IMR-90 (cell line): ENCODE measurements at regions not wholly inside any gene's neighbourhood (a gene's known extent, or its start where the extent isn't known, plus 50 kb on each side); places are given as distances from the start of the nearest gene placed in this dataset.
A peak's percentile ranks its signal among the peaks of the same experiment; 100 is the strongest.

Experiments used
- ATAC-seq: fragments of 200-7000 bp; cut with Tn5 transposase; 2 replicates; pipeline ENCODE4 v1.9.1; 2020; ENCODE audit warnings: low read depth, mild to moderate bottlenecking, moderate library complexity
- BruUV-seq: library from RNA; stranded (reverse); fragments of 400-500 nt; replicated peaks from 2 replicates; lab custom pipeline; 2021; lab: Mats Ljungman, UMichigan
- CTCF ChIA-PET: fragments of 300-600 bp; formaldehyde crosslinking; extraction: SDS; loops from one replicate; lab custom pipeline; 2021; ENCODE audit warnings: antibody characterized with exemption; lab: Yijun Ruan, JAX
- POLR2A ChIA-PET: fragments of 300-600 bp; sonication (Branson Sonifier 250); formaldehyde crosslinking; loops from one replicate; lab custom pipeline; 2022; ENCODE audit warnings: antibody characterized with exemption; ENCODE audit not compliant: unreplicated experiment; lab: Charles Lee
- DNase-seq: peaks from one replicate; pipeline ENCODE4 v3.0.0; 2013
- H2AFZ ChIP-seq: replicated peaks from 2 replicates; pipeline ENCODE3; 2013; ENCODE audit warnings: low read length, mild to moderate bottlenecking; ENCODE audit not compliant: poor library complexity
- H2AK5ac ChIP-seq: 2 replicates; pipeline ENCODE4 v1.6.1; 2013; ENCODE audit warnings: low read depth, low read length, inconsistent platforms
- H2AK9ac ChIP-seq: replicated peaks from 2 replicates; pipeline ENCODE3; 2013; ENCODE audit warnings: mild to moderate bottlenecking, low read depth, low read length, moderate library complexity; ENCODE audit not compliant: poor library complexity
- H2BK120ac ChIP-seq: 2 replicates; pipeline ENCODE4 v1.6.1; 2013; ENCODE audit warnings: low read depth, low read length, inconsistent platforms
- H2BK15ac ChIP-seq: 3 replicates; pipeline ENCODE4 v1.6.1; 2013; ENCODE audit warnings: low read depth, low read length, inconsistent platforms
- H2BK20ac ChIP-seq: 2 replicates; pipeline ENCODE4 v1.6.1; 2013; ENCODE audit warnings: low read depth, mild to moderate bottlenecking, inconsistent platforms, low read length, moderate library complexity
- H2BK5ac ChIP-seq: 2 replicates; pipeline ENCODE4 v1.6.1; 2013; ENCODE audit warnings: mild to moderate bottlenecking, low read depth, low read length, inconsistent platforms; ENCODE audit not compliant: poor library complexity, severe bottlenecking
- H3K14ac ChIP-seq: replicated peaks from 2 replicates; pipeline ENCODE4 v1.6.1; 2013; ENCODE audit warnings: low read depth, low read length, inconsistent platforms
- H3K18ac ChIP-seq: 2 replicates; pipeline ENCODE4 v1.6.1; 2013; ENCODE audit warnings: low read depth, low read length, control low read depth
- H3K23ac ChIP-seq: 2 replicates; pipeline ENCODE4 v1.6.1; 2013; ENCODE audit warnings: low read depth, low read length, inconsistent platforms
- H3K27ac ChIP-seq: 2 replicates; pipeline ENCODE4 v1.5.1; 2013; ENCODE audit warnings: mild to moderate bottlenecking, control low read depth, low read length; ENCODE audit not compliant: insufficient read depth
- H3K27me3 ChIP-seq: 2 replicates; pipeline ENCODE4 v1.6.1; 2013; ENCODE audit warnings: low read length; ENCODE audit not compliant: control insufficient read depth, insufficient read depth
- H3K36me3 ChIP-seq: 2 replicates; pipeline ENCODE4 v1.6.1; 2013; ENCODE audit warnings: low read length, mixed read lengths; ENCODE audit not compliant: control insufficient read depth, insufficient read depth
- H3K4ac ChIP-seq: 2 replicates; pipeline ENCODE4 v1.6.1; 2013; ENCODE audit warnings: low read depth, low read length, inconsistent platforms
- H3K4me1 ChIP-seq: 2 replicates; pipeline ENCODE4 v1.6.1; 2013; ENCODE audit warnings: low read length, mixed read lengths; ENCODE audit not compliant: control insufficient read depth, insufficient read depth
- H3K4me2 ChIP-seq: 2 replicates; pipeline ENCODE4 v1.6.1; 2013; ENCODE audit warnings: low read depth, mild to moderate bottlenecking, control low read depth, low read length, moderate library complexity
- H3K4me3 ChIP-seq: 2 replicates; pipeline ENCODE4 v1.5.1; 2013; ENCODE audit warnings: low read depth, mild to moderate bottlenecking, control low read depth, low read length, moderate library complexity; ENCODE audit not compliant: insufficient read depth
- H3K56ac ChIP-seq: 2 replicates; pipeline ENCODE4 v1.6.1; 2013; ENCODE audit warnings: low read length, inconsistent platforms; ENCODE audit not compliant: insufficient read depth; ENCODE audit errors: extremely low read depth
- H3K79me1 ChIP-seq, 2 experiments: 2 replicates each; pipeline ENCODE4 v1.6.1; 2013; ENCODE audit warnings: low read length in 2 of 2, inconsistent platforms in 1 of 2, low read depth in 1 of 2
- H3K9ac ChIP-seq: 2 replicates; pipeline ENCODE4 v1.6.1; 2013; ENCODE audit warnings: low read depth, low read length, control low read depth
- H3K9me1 ChIP-seq: 2 replicates; pipeline ENCODE4 v1.6.1; 2013; ENCODE audit warnings: low read length, inconsistent platforms; ENCODE audit not compliant: insufficient read depth
- H3K9me3 ChIP-seq: 2 replicates; pipeline ENCODE4 v1.6.1; 2013; ENCODE audit warnings: low read length; ENCODE audit not compliant: control insufficient read depth, insufficient read depth
- H4K20me1 ChIP-seq: 2 replicates; pipeline ENCODE4 v1.6.1; 2013; ENCODE audit warnings: low read length, inconsistent platforms; ENCODE audit not compliant: insufficient read depth
- H4K5ac ChIP-seq: 2 replicates; pipeline ENCODE4 v1.6.1; 2013; ENCODE audit warnings: mild to moderate bottlenecking, low read depth, low read length, control low read depth
- H4K8ac ChIP-seq, 2 experiments: 2 replicates each; pipeline ENCODE4 v1.6.1; 2013; ENCODE audit warnings: low read depth in 2 of 2, low read length in 2 of 2, control low read depth in 1 of 2, inconsistent platforms in 1 of 2
- H4K91ac ChIP-seq: 2 replicates; pipeline ENCODE4 v1.6.1; 2013; ENCODE audit warnings: low read depth, low read length, inconsistent platforms; ENCODE audit not compliant: insufficient read depth
- FOS ChIP-seq: fragments of 150-350 bp; IDR thresholded peaks from 2 replicates; pipeline ENCODE4 v1.6.1; 2016; ENCODE audit warnings: low read depth, low read length
- RAD21 ChIP-seq: IDR thresholded peaks from 2 replicates; pipeline ENCODE4 v1.6.1; 2012; ENCODE audit warnings: low read length, improper control_type of control experiment
- SMC3 ChIP-seq: fragments of 150-350 bp; IDR thresholded peaks from 2 replicates; pipeline ENCODE4 v1.6.1; 2016; ENCODE audit warnings: low read depth, mild to moderate bottlenecking, antibody characterized with exemption, low read length, moderate library complexity
- WGBS, 2 experiments: methylation state at CpG; one replicate each; pipeline versions ENCODE4 v1.1.5 to v1.1.7; 2013; ENCODE audit warnings: missing lambda C conversion rate in 2 of 2; ENCODE audit not compliant: insufficient read length in 1 of 2; ENCODE audit errors: extremely low coverage in 2 of 2; 5-methylcytosine and 5-hydroxymethylcytosine counted together
- dilution Hi-C: fragments of 300-500 bp; cut with HindIII; formaldehyde crosslinking; loops from one replicate; pipeline ENCODE4 v1.14.3; 2018; ENCODE audit warnings: low sequenced_read_pairs; ENCODE audit not compliant: unreplicated experiment
- in situ Hi-C: fragments of 300-500 bp; cut with MboI; formaldehyde crosslinking; loops from 3 replicates; pipeline ENCODE4 v1.14.3; 2019; ENCODE audit warnings: low sequenced_read_pairs, inconsistent platforms, mixed read lengths
- intact Hi-C: fragments of 100-400 bp; cut with micrococcal nuclease; formaldehyde crosslinking; loops from 2 replicates; pipeline ENCODE4 v1.10.0; 2022
- TF ChIP-seq, protein P1 (sequence below): conservative IDR thresholded peaks from 2 replicates; pipeline ENCODE4 v1.5.1; 2012; ENCODE audit warnings: mild to moderate bottlenecking, low read depth, low read length, improper control_type of control experiment

DNA sequence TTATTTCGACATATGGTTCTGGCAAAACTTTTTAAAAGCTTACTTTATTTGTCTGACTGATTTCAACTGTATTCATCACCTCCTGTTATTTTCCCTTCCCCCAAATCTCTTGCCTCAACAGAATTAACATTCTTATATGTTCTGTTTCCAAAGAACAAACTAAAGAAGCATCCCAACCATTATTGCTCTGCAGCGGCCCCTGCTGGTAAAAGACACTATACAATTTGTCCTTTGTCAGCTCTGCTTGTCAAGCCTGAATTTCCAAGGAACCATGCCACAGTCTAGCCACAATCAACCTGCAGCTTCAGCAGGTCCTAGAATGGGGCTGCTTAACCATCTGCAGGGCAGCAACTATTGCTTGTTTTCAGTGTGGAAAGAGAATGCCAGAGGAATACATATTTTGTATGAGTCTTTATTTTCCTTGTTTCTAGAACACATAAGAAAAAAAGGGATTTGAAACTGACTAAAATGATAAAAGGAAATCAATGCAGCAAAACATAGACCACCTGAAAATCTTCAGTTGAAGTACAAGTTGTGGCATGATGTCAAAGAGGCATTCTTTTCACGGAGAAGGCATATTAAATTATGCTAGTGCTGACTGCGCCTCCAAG is 845.3 kb downstream of the DIAPH3 start:
- H3K27me3 ChIP-seq: no peaks in the 10 kb centered on the region
- no peak overlapping the region for H4K8ac ChIP-seq
- no peaks in the 10 kb centered on the region for H3K9me1 ChIP-seq
- no peaks in the 10 kb centered on the region for H3K4me1 ChIP-seq
- ChIA-PET POLR2A (no interaction called here), CTCF (interaction anchor here (0.5 to 1.4 kb wide), 5 partner anchors 8 to 1007 kb away, joined by 4 read pairs; no protein-coding TSS in a partner anchor)
- no peak overlapping the region for H3K23ac ChIP-seq
- no peak overlapping the region for H3K9ac ChIP-seq
- no peak overlapping the region for H3K14ac ChIP-seq
- no peak overlapping the region for H3K18ac ChIP-seq
- H3K79me1 ChIP-seq: no peaks in the 10 kb centered on the region
- H3K27ac ChIP-seq: no peak overlapping the region
- no peaks in the 10 kb centered on the region for H4K20me1 ChIP-seq
- H4K91ac ChIP-seq: no peak overlapping the region
- H2BK5ac ChIP-seq: no peak overlapping the region
- TF ChIP-seq FOS (no peak), SMC3 (peak; percentile 67), RAD21 (peak; percentile 67)
- TF ChIP-seq, protein P1, sequence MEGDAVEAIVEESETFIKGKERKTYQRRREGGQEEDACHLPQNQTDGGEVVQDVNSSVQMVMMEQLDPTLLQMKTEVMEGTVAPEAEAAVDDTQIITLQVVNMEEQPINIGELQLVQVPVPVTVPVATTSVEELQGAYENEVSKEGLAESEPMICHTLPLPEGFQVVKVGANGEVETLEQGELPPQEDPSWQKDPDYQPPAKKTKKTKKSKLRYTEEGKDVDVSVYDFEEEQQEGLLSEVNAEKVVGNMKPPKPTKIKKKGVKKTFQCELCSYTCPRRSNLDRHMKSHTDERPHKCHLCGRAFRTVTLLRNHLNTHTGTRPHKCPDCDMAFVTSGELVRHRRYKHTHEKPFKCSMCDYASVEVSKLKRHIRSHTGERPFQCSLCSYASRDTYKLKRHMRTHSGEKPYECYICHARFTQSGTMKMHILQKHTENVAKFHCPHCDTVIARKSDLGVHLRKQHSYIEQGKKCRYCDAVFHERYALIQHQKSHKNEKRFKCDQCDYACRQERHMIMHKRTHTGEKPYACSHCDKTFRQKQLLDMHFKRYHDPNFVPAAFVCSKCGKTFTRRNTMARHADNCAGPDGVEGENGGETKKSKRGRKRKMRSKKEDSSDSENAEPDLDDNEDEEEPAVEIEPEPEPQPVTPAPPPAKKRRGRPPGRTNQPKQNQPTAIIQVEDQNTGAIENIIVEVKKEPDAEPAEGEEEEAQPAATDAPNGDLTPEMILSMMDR: peak; percentile 69
- H3K4me2 ChIP-seq: no peak overlapping the region
- dilution Hi-C loops (no loop called here), in situ Hi-C loops (loop anchor here (25.0 kb wide), 1 partner anchor 1681 kb away; the partner anchor contains the start of gene PCDH17), intact Hi-C loops (loop anchor here (1.0 to 2.0 kb wide), 2 partner anchors 412 to 1693 kb away; no protein-coding TSS in a partner anchor)
- no peak overlapping the region for H2BK120ac ChIP-seq
- 20% methylated on average over 1 of the region's 4 CpGs; no CpG with 5 or more reads in 1 of the 2 experiments for WGBS, 2 experiments
- DNase-seq: peak; percentile 46
- ATAC-seq: peak; percentile 77
- no peak overlapping the region for H2AK5ac ChIP-seq
- no peaks in the 10 kb centered on the region for H3K9me3 ChIP-seq
- no peaks in the 10 kb centered on the region for H3K36me3 ChIP-seq
- no peak overlapping the region for H3K56ac ChIP-seq
- no peak overlapping the region for H3K4ac ChIP-seq
- H2BK15ac ChIP-seq: no peak overlapping the region
- no peak overlapping the region for H2AFZ ChIP-seq
- no peak overlapping the region for H2AK9ac ChIP-seq
- H2BK20ac ChIP-seq: no peak overlapping the region
- H3K4me3 ChIP-seq: no peak overlapping the region
- BruUV-seq: no TSS peak
- no peak overlapping the region for H4K5ac ChIP-seq
